ENCODE measurements at regions not wholly inside any gene's neighbourhood (a gene's known extent, or its start where the extent isn't known, plus 50 kb on each side); places are given as distances from the start of the nearest gene placed in this dataset.

DNA sequence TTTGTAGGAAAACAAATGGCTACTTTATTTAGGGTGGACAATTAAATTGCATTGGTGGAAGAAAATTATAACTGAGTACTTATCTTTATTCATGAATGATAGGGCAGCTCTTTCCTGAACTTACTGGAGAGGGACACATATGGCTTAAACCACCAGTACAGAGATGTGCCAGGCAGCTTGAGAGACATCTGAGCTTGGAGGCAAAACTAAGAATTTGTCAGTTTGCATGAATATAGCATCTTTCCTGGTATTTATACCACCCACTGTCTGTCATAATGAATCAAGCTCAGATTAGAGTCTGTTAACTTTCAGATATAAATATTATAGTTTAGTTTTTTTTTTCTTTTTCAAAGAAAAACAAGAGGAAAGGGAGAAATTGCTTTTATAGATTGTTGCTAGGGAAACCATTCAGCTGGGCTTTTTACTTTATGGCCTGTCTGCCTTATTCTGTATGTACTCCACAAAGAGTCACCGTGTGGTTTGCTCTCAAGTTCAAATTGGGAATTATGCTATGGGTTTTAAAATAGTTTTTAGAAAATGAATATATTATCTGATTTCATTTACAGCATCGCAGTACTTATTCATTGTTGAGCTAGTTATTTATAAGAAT, 477.0 kb upstream of the CHORDC1 start:
- TF ChIP-seq, protein P1, sequence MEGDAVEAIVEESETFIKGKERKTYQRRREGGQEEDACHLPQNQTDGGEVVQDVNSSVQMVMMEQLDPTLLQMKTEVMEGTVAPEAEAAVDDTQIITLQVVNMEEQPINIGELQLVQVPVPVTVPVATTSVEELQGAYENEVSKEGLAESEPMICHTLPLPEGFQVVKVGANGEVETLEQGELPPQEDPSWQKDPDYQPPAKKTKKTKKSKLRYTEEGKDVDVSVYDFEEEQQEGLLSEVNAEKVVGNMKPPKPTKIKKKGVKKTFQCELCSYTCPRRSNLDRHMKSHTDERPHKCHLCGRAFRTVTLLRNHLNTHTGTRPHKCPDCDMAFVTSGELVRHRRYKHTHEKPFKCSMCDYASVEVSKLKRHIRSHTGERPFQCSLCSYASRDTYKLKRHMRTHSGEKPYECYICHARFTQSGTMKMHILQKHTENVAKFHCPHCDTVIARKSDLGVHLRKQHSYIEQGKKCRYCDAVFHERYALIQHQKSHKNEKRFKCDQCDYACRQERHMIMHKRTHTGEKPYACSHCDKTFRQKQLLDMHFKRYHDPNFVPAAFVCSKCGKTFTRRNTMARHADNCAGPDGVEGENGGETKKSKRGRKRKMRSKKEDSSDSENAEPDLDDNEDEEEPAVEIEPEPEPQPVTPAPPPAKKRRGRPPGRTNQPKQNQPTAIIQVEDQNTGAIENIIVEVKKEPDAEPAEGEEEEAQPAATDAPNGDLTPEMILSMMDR (IDR thresholded peaks at IDR 0.05; ENCODE audit: low read depth, low read length, poor library complexity, severe bottlenecking), result no peak
- TF ChIP-seq EZH2phosphoT487 (IDR thresholded peaks at IDR 0.05; ENCODE audit: borderline replicate concordance, low read length), result no peak

Measured in DOHH2 (cell line).